ENCODE measurements at regions not wholly inside any gene's neighbourhood (a gene's known extent, or its start where the extent isn't known, plus 50 kb on each side); places are given as distances from the start of the nearest gene placed in this dataset.

DNA sequence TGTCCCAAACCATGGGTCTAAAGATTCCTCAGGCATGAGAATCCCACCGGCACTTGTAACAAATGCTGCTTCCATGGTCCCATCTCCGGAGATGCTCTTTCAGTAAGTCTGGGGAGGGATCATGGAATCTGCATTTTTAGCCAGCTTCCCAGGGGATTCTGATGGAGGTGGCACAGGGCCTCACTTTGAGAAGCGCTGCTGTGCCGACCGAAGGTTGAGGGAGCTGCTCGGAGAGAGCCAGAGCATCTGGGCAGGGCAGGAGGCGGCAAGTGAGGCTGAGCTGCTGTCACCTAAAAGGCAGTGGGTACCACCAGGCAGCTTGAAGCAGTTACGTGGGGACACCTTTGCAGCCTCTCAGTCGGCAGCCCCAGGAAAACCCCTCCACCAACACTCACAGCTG lies 100.2 kb upstream of the CDYL start:
- no peak for TF ChIP-seq TAF1 (IDR thresholded peaks at IDR 0.05; ENCODE audit: low read depth)
- TF ChIP-seq, protein P1, sequence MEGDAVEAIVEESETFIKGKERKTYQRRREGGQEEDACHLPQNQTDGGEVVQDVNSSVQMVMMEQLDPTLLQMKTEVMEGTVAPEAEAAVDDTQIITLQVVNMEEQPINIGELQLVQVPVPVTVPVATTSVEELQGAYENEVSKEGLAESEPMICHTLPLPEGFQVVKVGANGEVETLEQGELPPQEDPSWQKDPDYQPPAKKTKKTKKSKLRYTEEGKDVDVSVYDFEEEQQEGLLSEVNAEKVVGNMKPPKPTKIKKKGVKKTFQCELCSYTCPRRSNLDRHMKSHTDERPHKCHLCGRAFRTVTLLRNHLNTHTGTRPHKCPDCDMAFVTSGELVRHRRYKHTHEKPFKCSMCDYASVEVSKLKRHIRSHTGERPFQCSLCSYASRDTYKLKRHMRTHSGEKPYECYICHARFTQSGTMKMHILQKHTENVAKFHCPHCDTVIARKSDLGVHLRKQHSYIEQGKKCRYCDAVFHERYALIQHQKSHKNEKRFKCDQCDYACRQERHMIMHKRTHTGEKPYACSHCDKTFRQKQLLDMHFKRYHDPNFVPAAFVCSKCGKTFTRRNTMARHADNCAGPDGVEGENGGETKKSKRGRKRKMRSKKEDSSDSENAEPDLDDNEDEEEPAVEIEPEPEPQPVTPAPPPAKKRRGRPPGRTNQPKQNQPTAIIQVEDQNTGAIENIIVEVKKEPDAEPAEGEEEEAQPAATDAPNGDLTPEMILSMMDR (IDR thresholded peaks at IDR 0.05; ENCODE audit: poor library complexity, severe bottlenecking), result no peak
- TF ChIP-seq POLR2AphosphoS5 (IDR thresholded peaks at IDR 0.05), result no peak
- no peak for TF ChIP-seq EZH2 (IDR thresholded peaks at IDR 0.05; ENCODE audit: borderline replicate concordance, insufficient read depth, low read length, poor library complexity, severe bottlenecking)
